ENCODE measurements at regions not wholly inside any gene's neighbourhood (a gene's known extent, or its start where the extent isn't known, plus 50 kb on each side); places are given as distances from the start of the nearest gene placed in this dataset.

- TF ChIP-seq ZNF274 (IDR thresholded peaks at IDR 0.05; ENCODE audit: low read depth, low read length) (no peak), SUZ12 (IDR thresholded peaks at IDR 0.05; ENCODE audit: extremely low read depth, insufficient read depth, insufficient read length) (no peak)
Observed at GRCh38 chr6:140064366-140064765, 689.9 kb upstream of the CITED2 start.
